K562 (cell line): ENCODE measurements at regions not wholly inside any gene's neighbourhood (a gene's known extent, or its start where the extent isn't known, plus 50 kb on each side); places are given as distances from the start of the nearest gene placed in this dataset.
"Not testable (repeated sequence)": the region's sequence is repeated elsewhere in the genome, so short reads cannot be mapped to it uniquely, and the experiment has no call there.

Experiments used
- CBX5 ChIP-seq: IDR thresholded peaks from 2 replicates; pipeline ENCODE4 v1.6.1; 2014; ENCODE audit warnings: low read depth, borderline replicate concordance
- CEBPZ ChIP-seq: fragments of 150-350 bp; IDR thresholded peaks from 2 replicates; pipeline ENCODE4 v1.6.1; 2014; ENCODE audit warnings: low read depth, mild to moderate bottlenecking, low read length, borderline replicate concordance
- EP300 ChIP-seq: IDR thresholded peaks from 2 replicates; pipeline ENCODE4 v1.6.1; 2012; ENCODE audit warnings: low read length, improper control_type of control experiment
- HCFC1 ChIP-seq: IDR thresholded peaks from 2 replicates; pipeline ENCODE4 v1.6.1; 2012; ENCODE audit warnings: low read depth, low read length, improper control_type of control experiment
- JUND ChIP-seq, 2 experiments: IDR thresholded peaks; 2 replicates in 1 of 2; 3 replicates in 1 of 2; pipeline ENCODE4 v1.6.1; 2011; ENCODE audit warnings: borderline replicate concordance in 2 of 2, low read depth in 2 of 2, low read length in 2 of 2, improper control_type of control experiment in 1 of 2, missing biosample characterization in 1 of 2, missing genetic modification characterization in 1 of 2, missing genetic modification reagents in 1 of 2
- MXI1 ChIP-seq: IDR thresholded peaks from 2 replicates; pipeline ENCODE4 v1.6.1; 2011; ENCODE audit warnings: low read depth, mild to moderate bottlenecking, improper control_type of control experiment, low read length
- PHB ChIP-seq: fragments of 250-450 bp; sonication (Bioruptor Pico); IDR thresholded peaks from 2 replicates; pipeline ENCODE4 v1.5.0; 2021
- POLR2A ChIP-seq: fragments of 450-650 bp; conservative IDR thresholded peaks from 2 replicates; pipeline ENCODE4 v1.6.1; 2016
- ZNF324 ChIP-seq: fragments of 250-450 bp; sonication (Bioruptor Pico); IDR thresholded peaks from 2 replicates; pipeline ENCODE4 v1.4.0; 2020; ENCODE audit warnings: mild to moderate bottlenecking
- ZNF592 ChIP-seq: fragments of 450-650 bp; IDR thresholded peaks from 2 replicates; pipeline ENCODE4 v1.6.1; 2017; ENCODE audit warnings: antibody characterized with exemption, mild to moderate bottlenecking
- TF ChIP-seq, protein P1 (sequence below): fragments of 450-650 bp; formaldehyde crosslinking; IDR thresholded peaks from 2 replicates; pipeline ENCODE4 v1.4.0; 2022; ENCODE audit warnings: mild to moderate bottlenecking, moderate library complexity
- TF ChIP-seq, protein P2 (sequence below), 3 experiments: IDR thresholded peaks in 2 of 3; conservative IDR thresholded peaks in 1 of 3; 2 replicates each; pipeline ENCODE4 v1.5.1; 2011 to 2012; ENCODE audit warnings: low read length in 3 of 3, mild to moderate bottlenecking in 3 of 3, control low read depth in 2 of 3, improper control_type of control experiment in 1 of 3, inconsistent platforms in 1 of 3, low read depth in 1 of 3, mixed read lengths in 1 of 3, moderate library complexity in 1 of 3; ENCODE audit not compliant: insufficient read depth in 2 of 3
- TF ChIP-seq, protein P3 (sequence below): sonication (generic); formaldehyde crosslinking; IDR thresholded peaks from 2 replicates; pipeline ENCODE4 v1.8.0; 2022; ENCODE audit warnings: missing genetic modification reagents, mild to moderate bottlenecking, borderline replicate concordance
- TF ChIP-seq, protein P4 (sequence below): sonication (generic); formaldehyde crosslinking; IDR thresholded peaks from 2 replicates; pipeline ENCODE4 v1.8.0; 2022; ENCODE audit warnings: missing genetic modification reagents, mild to moderate bottlenecking, moderate library complexity, borderline replicate concordance

GRCh38 chr10:42994909-42995308 lies 82.0 kb upstream of the RET start:
- TF ChIP-seq MXI1; JUND (IDR thresholded peaks at IDR 0.05; ENCODE audit: borderline replicate concordance, low read depth, low read length); JUND (tag; IDR thresholded peaks at IDR 0.05; ENCODE audit: borderline replicate concordance, low read depth, low read length); ZNF324 (CRISPR knock-in tag); CEBPZ; POLR2A; EP300; ZNF592; CBX5; HCFC1; PHB (CRISPR knock-in tag): not testable (repeated sequence)
- TF ChIP-seq, protein P1, sequence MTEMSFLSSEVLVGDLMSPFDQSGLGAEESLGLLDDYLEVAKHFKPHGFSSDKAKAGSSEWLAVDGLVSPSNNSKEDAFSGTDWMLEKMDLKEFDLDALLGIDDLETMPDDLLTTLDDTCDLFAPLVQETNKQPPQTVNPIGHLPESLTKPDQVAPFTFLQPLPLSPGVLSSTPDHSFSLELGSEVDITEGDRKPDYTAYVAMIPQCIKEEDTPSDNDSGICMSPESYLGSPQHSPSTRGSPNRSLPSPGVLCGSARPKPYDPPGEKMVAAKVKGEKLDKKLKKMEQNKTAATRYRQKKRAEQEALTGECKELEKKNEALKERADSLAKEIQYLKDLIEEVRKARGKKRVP (CRISPR knock-in tag), result not testable (repeated sequence)
- TF ChIP-seq, protein P2, sequence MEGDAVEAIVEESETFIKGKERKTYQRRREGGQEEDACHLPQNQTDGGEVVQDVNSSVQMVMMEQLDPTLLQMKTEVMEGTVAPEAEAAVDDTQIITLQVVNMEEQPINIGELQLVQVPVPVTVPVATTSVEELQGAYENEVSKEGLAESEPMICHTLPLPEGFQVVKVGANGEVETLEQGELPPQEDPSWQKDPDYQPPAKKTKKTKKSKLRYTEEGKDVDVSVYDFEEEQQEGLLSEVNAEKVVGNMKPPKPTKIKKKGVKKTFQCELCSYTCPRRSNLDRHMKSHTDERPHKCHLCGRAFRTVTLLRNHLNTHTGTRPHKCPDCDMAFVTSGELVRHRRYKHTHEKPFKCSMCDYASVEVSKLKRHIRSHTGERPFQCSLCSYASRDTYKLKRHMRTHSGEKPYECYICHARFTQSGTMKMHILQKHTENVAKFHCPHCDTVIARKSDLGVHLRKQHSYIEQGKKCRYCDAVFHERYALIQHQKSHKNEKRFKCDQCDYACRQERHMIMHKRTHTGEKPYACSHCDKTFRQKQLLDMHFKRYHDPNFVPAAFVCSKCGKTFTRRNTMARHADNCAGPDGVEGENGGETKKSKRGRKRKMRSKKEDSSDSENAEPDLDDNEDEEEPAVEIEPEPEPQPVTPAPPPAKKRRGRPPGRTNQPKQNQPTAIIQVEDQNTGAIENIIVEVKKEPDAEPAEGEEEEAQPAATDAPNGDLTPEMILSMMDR (IDR thresholded peaks at IDR 0.05 in 2 of 3, conservative IDR thresholded peaks at IDR 0.05 in 1 of 3; ENCODE audit: insufficient read depth in 2 of 3, low read depth in 1 of 3, low read length in 3 of 3), result not testable (repeated sequence)
- TF ChIP-seq, protein P3, sequence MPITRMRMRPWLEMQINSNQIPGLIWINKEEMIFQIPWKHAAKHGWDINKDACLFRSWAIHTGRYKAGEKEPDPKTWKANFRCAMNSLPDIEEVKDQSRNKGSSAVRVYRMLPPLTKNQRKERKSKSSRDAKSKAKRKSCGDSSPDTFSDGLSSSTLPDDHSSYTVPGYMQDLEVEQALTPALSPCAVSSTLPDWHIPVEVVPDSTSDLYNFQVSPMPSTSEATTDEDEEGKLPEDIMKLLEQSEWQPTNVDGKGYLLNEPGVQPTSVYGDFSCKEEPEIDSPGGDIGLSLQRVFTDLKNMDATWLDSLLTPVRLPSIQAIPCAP, result not testable (repeated sequence)
- TF ChIP-seq, protein P4, sequence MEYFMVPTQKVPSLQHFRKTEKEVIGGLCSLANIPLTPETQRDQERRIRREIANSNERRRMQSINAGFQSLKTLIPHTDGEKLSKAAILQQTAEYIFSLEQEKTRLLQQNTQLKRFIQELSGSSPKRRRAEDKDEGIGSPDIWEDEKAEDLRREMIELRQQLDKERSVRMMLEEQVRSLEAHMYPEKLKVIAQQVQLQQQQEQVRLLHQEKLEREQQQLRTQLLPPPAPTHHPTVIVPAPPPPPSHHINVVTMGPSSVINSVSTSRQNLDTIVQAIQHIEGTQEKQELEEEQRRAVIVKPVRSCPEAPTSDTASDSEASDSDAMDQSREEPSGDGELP, result not testable (repeated sequence)
